Embryonic facial prominence (tissue), 1 donor: ENCODE measurements at regions not wholly inside any gene's neighbourhood (a gene's known extent, or its start where the extent isn't known, plus 50 kb on each side); places are given as distances from the start of the nearest gene placed in this dataset.

ENCODE experiments used
- DNase-seq: peaks from one replicate; pipeline ENCODE4 v3.0.0-alpha.2; 2016; ENCODE audit errors: extremely low spot score

GRCh38 chr9:111195766-111196165 is 134.3 kb downstream of the OR2K2 start:
- DNase-seq, result no peak

GRCh38 chr9:111193095-111193494 is 136.9 kb downstream of the OR2K2 start:
- DNase-seq, result no peak

- no peak for DNase-seq
Measured at GRCh38 chr9:111192650-111193049, 137.4 kb downstream of the OR2K2 start.

DNA sequence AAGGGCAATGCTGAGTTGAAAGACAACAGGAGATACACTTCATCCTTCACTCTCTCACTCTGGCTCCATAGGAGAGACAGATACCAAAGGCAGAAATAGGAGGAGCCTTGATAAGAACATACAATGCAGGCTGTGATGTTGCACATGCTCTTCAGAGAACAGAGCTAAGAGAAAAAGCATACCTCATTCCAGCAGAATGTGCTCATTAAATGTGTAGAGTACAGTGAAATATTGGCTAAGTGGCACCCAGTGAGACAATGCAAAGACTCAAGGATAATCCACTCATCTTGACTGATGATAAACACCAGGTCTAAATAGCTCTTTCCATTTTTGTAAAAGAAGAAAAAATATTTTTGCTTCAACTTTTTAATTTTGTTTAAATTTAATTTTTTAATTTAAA is 139.7 kb downstream of the OR2K2 start:
- no peak for DNase-seq

GRCh38 chr9:111187376-111187775 is 142.6 kb downstream of the OR2K2 start:
- no peak for DNase-seq

DNA sequence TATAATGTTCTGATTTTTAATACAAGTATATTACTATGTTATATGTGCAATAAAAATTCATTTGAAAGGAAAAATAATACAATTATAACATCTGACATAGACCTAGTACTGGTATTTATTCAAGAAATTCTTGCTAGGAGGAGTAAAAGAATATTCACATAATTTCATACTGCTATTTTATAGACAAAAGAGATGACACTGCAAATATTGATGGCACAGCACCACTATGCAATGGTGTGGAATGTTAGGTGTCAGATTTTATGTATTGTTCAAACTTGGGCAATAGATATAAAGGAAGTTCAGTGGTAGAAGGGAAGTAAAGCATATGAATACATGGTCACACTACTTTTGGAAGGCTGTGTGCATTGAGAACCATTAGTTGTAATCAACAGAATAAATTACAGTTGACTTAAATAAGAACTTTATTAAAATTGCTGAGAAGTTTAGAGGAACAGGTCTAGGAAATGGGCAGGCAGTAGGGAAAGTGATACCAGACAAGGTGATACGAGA is 143.9 kb downstream of the OR2K2 start:
- DNase-seq, result no peak

- no peak for DNase-seq
Measured at GRCh38 chr9:111180811-111181210, 142.5 kb upstream of the LPAR1 start.

- no peak for DNase-seq
Measured at GRCh38 chr9:111179577-111179976, 141.3 kb upstream of the LPAR1 start.

GRCh38 chr9:111178331-111179055 is 140.2 kb upstream of the LPAR1 start:
- peak; percentile 73 for DNase-seq

GRCh38 chr9:111176511-111176910 is 138.2 kb upstream of the LPAR1 start:
- no peak for DNase-seq

- no peak for DNase-seq
Measured at GRCh38 chr9:111175350-111175749, 137.1 kb upstream of the LPAR1 start.

DNA sequence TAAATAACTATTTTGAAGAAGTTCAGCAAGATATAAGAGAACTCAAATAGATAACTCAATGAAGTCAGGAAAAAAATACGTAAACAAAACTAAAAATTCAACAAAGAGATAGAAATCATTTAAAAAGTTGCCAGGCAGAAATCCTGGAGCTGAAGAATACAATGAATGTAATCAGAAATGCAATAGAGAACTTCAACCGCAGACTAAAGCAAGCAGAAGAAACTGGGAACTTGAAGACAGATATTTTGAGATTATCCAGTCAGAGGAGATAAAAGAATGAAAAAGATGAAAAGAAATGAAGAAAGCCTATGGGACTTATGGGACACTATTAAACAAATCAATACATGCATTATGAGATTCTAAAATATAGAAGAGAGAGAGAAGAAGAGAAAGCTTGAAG is 129.1 kb upstream of the LPAR1 start:
- no peak for DNase-seq

GRCh38 chr9:111163716-111164389 is 125.6 kb upstream of the LPAR1 start:
- no peak for DNase-seq

- DNase-seq, result no peak
Measured at GRCh38 chr9:111162026-111162425, 123.8 kb upstream of the LPAR1 start.

DNA sequence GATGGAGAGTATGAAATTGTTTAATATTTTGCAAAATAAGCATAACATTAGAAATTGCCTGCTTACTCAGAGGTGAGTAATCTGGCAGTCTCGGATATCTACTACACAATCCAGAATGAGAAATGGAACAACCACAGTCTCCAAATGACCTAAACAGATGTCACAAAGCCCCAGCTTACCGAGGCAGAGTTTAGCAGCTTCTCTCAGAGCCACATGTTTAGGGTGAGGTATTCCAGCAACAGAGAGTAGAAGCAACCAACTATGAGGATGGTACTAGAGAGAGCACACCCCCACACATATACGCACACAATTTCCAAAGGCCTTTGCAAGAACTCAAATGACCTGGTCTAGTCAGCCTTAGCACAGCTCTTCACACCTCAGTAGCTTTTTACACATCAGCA is 122.7 kb upstream of the LPAR1 start:
- no peak for DNase-seq

DNA sequence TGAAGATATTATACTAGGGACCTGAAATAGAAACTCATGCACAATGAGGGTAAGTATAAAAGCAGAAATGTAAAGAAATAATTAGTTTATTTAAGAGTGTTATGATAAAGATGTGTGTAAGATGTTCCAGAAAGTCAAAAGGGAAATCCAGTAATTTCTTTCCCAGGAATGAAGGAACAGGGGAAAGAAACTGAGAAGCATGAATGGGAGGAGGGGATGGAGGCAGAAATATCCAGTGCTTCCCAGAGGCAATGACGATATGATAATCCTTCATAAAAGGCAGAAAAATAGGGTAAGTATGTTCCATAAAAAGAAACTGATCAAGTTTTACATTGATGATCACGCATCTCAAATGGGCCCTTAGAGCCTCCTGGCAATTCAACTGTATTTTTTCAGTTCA is 120.7 kb upstream of the LPAR1 start:
- no peak for DNase-seq

- no peak for DNase-seq
Measured at GRCh38 chr9:111158363-111158762, 120.1 kb upstream of the LPAR1 start.

GRCh38 chr9:111154081-111154562 is 115.9 kb upstream of the LPAR1 start:
- DNase-seq, result no peak

DNA sequence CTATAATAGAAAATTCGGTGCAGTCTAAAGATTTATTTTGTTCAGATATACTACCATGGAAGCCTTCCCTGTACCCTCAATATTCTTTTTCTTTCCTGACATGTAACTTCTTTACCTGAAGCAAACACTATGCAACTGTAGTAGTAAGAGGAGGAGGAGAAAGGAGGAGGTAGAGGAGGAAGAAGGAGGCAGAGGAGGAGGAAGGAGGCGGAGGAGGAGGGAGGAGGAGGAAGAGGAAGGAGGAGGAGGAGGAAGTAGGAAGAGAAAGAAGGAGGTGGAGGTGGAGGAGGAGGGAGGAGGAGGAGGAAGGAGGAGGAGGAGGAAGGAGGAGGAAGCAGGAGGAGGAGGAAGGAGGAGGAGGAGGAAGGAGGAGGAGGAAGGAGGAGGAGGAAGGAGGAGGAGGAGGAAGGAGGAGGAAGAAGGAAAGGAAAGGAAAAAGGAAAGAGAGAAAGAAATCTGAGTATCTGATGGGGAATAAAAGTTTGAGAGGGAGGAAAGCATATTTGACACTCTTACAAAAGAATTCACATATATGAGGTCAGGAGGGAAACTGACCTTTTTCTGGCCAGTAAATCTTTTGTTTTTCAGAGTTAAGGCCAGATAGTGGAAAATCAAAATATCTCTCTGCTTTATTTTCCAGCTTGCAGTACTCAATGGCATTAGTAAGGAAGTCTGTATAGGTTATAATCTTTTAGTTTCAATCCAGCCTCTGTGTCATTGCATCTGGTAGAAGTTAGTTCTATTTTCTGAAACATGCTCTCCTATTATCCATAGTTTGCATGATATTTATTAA is 114.5 kb upstream of the LPAR1 start:
- DNase-seq, result no peak

DNA sequence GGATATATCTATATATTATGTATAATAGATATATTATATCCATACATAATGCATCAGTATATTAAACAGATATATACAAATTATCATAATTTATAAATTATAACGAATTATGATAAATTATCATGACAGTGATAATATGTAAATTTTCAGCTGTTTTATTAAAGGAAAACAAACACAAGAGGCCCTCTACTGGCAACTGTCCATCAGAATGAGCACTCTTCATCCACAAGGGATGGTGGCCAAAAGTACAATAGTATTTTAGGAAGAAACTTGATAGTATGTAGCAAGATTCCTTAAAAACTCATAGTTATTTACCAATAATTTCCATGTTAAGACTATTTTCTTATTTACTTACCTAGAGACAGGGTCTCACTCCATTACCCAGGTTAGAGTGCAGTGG is 113.3 kb upstream of the LPAR1 start:
- no peak for DNase-seq

DNA sequence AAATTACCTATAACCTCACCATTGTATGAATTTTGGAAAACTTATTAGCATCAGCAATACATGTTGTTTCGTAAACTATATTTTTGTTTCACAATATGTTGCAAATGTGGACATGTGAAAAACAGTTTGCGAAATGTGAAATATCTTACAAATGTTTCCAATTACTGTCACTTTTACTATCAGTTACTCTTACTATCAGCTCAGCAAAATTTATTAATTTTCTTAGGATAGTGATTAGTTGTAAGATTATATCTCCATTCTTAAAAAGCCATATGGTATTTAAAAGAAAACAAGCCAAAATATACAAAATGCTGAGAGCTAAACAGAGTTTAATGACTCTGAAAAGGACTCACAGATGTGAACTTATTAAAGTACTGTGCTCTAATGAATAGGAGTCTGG is 111.9 kb upstream of the LPAR1 start:
- no peak for DNase-seq

DNA sequence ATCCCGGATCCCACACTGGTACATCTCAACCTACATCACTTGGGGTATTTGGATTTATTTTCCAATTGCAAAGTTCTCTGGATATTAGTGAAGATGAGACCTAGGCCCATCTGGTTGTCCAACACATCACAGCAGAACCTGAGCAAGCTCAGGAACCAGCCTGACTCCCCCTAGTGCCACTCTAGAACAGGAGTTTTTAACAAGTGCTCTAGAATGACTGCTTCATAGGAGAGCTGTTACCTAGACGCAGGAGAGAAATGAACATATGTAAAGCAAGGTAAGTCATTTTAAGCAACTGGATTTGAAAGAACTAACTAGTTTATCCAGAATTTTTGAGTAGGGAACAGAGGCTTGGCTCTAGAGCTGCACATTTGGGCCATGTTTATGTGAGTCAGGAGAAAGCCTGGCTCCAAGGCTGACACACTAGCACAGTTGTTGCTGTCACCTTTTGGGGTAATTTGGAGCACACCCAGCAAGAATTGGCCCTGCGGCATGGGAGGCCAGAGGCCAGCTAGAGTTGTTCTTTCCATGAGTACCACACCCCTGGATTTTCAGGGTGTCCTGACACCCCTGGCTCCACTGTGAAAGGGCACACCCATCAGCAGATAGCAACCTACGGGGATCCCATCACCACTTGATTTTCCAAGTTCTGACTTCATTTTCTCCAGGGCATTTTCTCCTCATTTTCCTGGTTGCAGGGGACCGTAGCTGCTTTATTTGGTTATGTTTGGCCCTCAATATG is 110.9 kb upstream of the LPAR1 start:
- DNase-seq, result no peak
